ENCODE measurements at regions not wholly inside any gene's neighbourhood (a gene's known extent, or its start where the extent isn't known, plus 50 kb on each side); places are given as distances from the start of the nearest gene placed in this dataset.
"Not testable (repeated sequence)": the region's sequence is repeated elsewhere in the genome, so short reads cannot be mapped to it uniquely, and the experiment has no call there.

- H3K36me3 ChIP-seq: no peaks in the 10 kb centered on the region
These were observed 130.0 kb downstream of the VPREB1 start for GRCh38 chr22:22374579-22374978.

GRCh38 chr22:22375576-22376351 is 131.2 kb downstream of the VPREB1 start:
- Histone ChIP-seq H3K36me3 (no peaks in the 10 kb centered on the region), H3K27me3 (ENCODE audit: insufficient read depth, low read depth, severe bottlenecking) (no peaks in the 10 kb centered on the region), H3K9me3 (ENCODE audit: severe bottlenecking) (no peaks in the 10 kb centered on the region), H3K27ac (no peak overlapping the region), H3K4me3 (ENCODE audit: low read depth, low read length) (no peak overlapping the region)
- TF ChIP-seq CTCF (IDR thresholded peaks at IDR 0.05; ENCODE audit: low read depth, low read length): no peak
- no peak for DNase-seq

More at GRCh38 chr22:22374579-22374978, 130.0 kb downstream of the VPREB1 start:
- no peak overlapping the region for H3K4me3 ChIP-seq (ENCODE audit: low read depth, low read length)
- no peaks in the 10 kb centered on the region for H3K27me3 ChIP-seq (ENCODE audit: insufficient read depth, low read depth, severe bottlenecking)
- DNase-seq: no peak
- no peak overlapping the region for H3K27ac ChIP-seq
- H3K9me3 ChIP-seq (ENCODE audit: severe bottlenecking): no peaks in the 10 kb centered on the region
- TF ChIP-seq CTCF (IDR thresholded peaks at IDR 0.05; ENCODE audit: low read depth, low read length): no peak

GRCh38 chr22:22376352-22376706 is 131.7 kb downstream of the VPREB1 start:
- Histone ChIP-seq H3K27ac (no peak overlapping the region), H3K9me3 (ENCODE audit: severe bottlenecking) (no peaks in the 10 kb centered on the region), H3K36me3 (no peaks in the 10 kb centered on the region), H3K4me3 (ENCODE audit: low read depth, low read length) (no peak overlapping the region), H3K27me3 (ENCODE audit: insufficient read depth, low read depth, severe bottlenecking) (no peaks in the 10 kb centered on the region)
- DNase-seq: no peak
- TF ChIP-seq CTCF (IDR thresholded peaks at IDR 0.05; ENCODE audit: low read depth, low read length): no peak

GRCh38 chr22:22376884-22377283 is 131.7 kb downstream of the ZNF280B start:
- H3K36me3 ChIP-seq; H3K27ac ChIP-seq; DNase-seq; H3K9me3 ChIP-seq (ENCODE audit: severe bottlenecking); H3K4me3 ChIP-seq (ENCODE audit: low read depth, low read length); H3K27me3 ChIP-seq (ENCODE audit: insufficient read depth, low read depth, severe bottlenecking): not testable (repeated sequence)
- 0 out of 2 replicates have a peak, but pooled peaks have one; percentile 4 for TF ChIP-seq CTCF (IDR thresholded peaks at IDR 0.05; ENCODE audit: low read depth, low read length)

GRCh38 chr22:22377335-22377734 is 131.2 kb downstream of the ZNF280B start:
- Histone ChIP-seq H3K36me3 (no peaks in the 10 kb centered on the region), H3K9me3 (ENCODE audit: severe bottlenecking) (no peaks in the 10 kb centered on the region), H3K4me3 (ENCODE audit: low read depth, low read length) (no peak overlapping the region), H3K27me3 (ENCODE audit: insufficient read depth, low read depth, severe bottlenecking) (no peaks in the 10 kb centered on the region), H3K27ac (no peak overlapping the region)
- no peak for TF ChIP-seq CTCF (IDR thresholded peaks at IDR 0.05; ENCODE audit: low read depth, low read length)
- no peak for DNase-seq

Data from WERI-Rb-1 (cell line).